Right atrium auricular region (tissue), 2 donors: ENCODE measurements at regions not wholly inside any gene's neighbourhood (a gene's known extent, or its start where the extent isn't known, plus 50 kb on each side); places are given as distances from the start of the nearest gene placed in this dataset.

ENCODE experiments used
- DNase-seq: peaks from one replicate; pipeline ENCODE4 v3.0.0-alpha.2; 2019; ENCODE audit warnings: low spot score
- H3K27ac ChIP-seq, 2 donors: fragments of 200-600 bp; sonication (generic); 1 replicate in 1 of 2; 2 replicates in 1 of 2; pipeline ENCODE4 v1.5.1; 2016 to 2019
- H3K27me3 ChIP-seq, 2 donors: fragments of 200-600 bp; sonication (generic); one replicate each; pipeline versions ENCODE4 v1.5.1 to v1.6.0; 2017 to 2019
- H3K36me3 ChIP-seq: fragments of 200-600 bp; sonication (generic); one replicate; pipeline ENCODE4 v1.5.1; 2016
- H3K4me1 ChIP-seq, 2 donors: fragments of 200-600 bp; sonication (generic); one replicate each; pipeline versions ENCODE4 v1.5.1 to v1.6.0; 2017 to 2019
- H3K4me3 ChIP-seq, 2 donors: fragments of 200-600 bp; sonication (generic); 1 replicate in 1 of 2; 2 replicates in 1 of 2; pipeline ENCODE4 v1.5.1; 2017 to 2019; ENCODE audit warnings: mild to moderate bottlenecking in 1 of 2, moderate library complexity in 1 of 2
- H3K9me3 ChIP-seq, 2 donors: fragments of 200-600 bp; sonication (generic); one replicate each; pipeline ENCODE4 v1.5.1; 2019
- TF ChIP-seq, protein P1 (sequence below), 2 donors: fragments of 200-600 bp; sonication (generic); IDR thresholded peaks; one replicate each; pipeline ENCODE4 v1.5.1; 2019; ENCODE audit warnings: antibody characterized with exemption in 2 of 2

- H3K27me3 ChIP-seq = no peaks in the 10 kb centered on the region
- no peak overlapping the region for H3K27ac ChIP-seq
- H3K4me3 ChIP-seq = no peak overlapping the region
- no peaks in the 10 kb centered on the region for H3K4me1 ChIP-seq
- H3K9me3 ChIP-seq = no peaks in the 10 kb centered on the region
- TF ChIP-seq, protein P1, sequence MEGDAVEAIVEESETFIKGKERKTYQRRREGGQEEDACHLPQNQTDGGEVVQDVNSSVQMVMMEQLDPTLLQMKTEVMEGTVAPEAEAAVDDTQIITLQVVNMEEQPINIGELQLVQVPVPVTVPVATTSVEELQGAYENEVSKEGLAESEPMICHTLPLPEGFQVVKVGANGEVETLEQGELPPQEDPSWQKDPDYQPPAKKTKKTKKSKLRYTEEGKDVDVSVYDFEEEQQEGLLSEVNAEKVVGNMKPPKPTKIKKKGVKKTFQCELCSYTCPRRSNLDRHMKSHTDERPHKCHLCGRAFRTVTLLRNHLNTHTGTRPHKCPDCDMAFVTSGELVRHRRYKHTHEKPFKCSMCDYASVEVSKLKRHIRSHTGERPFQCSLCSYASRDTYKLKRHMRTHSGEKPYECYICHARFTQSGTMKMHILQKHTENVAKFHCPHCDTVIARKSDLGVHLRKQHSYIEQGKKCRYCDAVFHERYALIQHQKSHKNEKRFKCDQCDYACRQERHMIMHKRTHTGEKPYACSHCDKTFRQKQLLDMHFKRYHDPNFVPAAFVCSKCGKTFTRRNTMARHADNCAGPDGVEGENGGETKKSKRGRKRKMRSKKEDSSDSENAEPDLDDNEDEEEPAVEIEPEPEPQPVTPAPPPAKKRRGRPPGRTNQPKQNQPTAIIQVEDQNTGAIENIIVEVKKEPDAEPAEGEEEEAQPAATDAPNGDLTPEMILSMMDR (IDR thresholded peaks at IDR 0.05) = no peak
- DNase-seq = no peak
- H3K36me3 ChIP-seq = no peaks in the 10 kb centered on the region
Measured at GRCh38 chr11:134513585-134514120, 101.6 kb upstream of the B3GAT1 start.

- Histone ChIP-seq H3K27ac (no peak overlapping the region), H3K36me3 (no peaks in the 10 kb centered on the region), H3K27me3 (no peaks in the 10 kb centered on the region), H3K4me1 (no peaks in the 10 kb centered on the region), H3K9me3 (no peaks in the 10 kb centered on the region), H3K4me3 (no peak overlapping the region)
- TF ChIP-seq, protein P1 (IDR thresholded peaks at IDR 0.05) = no peak
- no peak for DNase-seq
Measured at GRCh38 chr11:134512571-134513538, 100.8 kb upstream of the B3GAT1 start.

- H3K27me3 ChIP-seq = no peaks in the 10 kb centered on the region
Measured at GRCh38 chr11:134512061-134512460, 100.0 kb upstream of the B3GAT1 start.

DNA sequence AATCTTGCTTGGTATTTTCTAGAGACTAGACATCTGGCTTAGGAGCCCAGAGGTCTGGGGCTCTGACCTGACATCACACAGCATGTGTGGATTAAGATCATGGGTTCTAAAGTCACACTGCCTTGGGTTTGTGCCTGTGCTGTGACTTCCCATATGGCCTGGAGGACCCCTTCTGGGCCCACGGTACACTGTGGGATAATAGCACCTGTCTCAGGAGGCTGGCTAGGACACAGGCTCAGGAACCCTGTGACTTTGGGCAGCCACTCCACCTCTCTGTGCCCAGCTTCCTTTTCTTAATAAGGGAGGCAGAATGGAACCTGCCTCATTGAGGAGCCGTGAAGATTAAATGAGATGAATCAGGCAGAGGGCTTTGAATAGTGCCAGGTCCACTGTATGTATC lies 99.2 kb upstream of the B3GAT1 start:
- no peak for DNase-seq
- H3K4me3 ChIP-seq = no peak overlapping the region
- no peaks in the 10 kb centered on the region for H3K36me3 ChIP-seq
- no peaks in the 10 kb centered on the region for H3K27me3 ChIP-seq
- no peak overlapping the region for H3K27ac ChIP-seq
- no peaks in the 10 kb centered on the region for H3K4me1 ChIP-seq
- TF ChIP-seq, protein P1 (IDR thresholded peaks at IDR 0.05) = no peak
- no peaks in the 10 kb centered on the region for H3K9me3 ChIP-seq

More at GRCh38 chr11:134512061-134512460, 100.0 kb upstream of the B3GAT1 start:
- Histone ChIP-seq H3K27ac (no peak overlapping the region), H3K4me1 (no peaks in the 10 kb centered on the region), H3K36me3 (no peaks in the 10 kb centered on the region), H3K4me3 (no peak overlapping the region), H3K9me3 (no peaks in the 10 kb centered on the region)
- DNase-seq = no peak
- TF ChIP-seq, protein P1 (IDR thresholded peaks at IDR 0.05) = no peak

- no peaks in the 10 kb centered on the region for H3K27me3 ChIP-seq
- H3K4me1 ChIP-seq = no peaks in the 10 kb centered on the region
- no peak overlapping the region for H3K27ac ChIP-seq
- no peaks in the 10 kb centered on the region for H3K9me3 ChIP-seq
- TF ChIP-seq, protein P1 (IDR thresholded peaks at IDR 0.05) = no peak
- no peak for DNase-seq
- H3K36me3 ChIP-seq = no peaks in the 10 kb centered on the region
- no peak overlapping the region for H3K4me3 ChIP-seq
Measured at GRCh38 chr11:134510233-134511040, 98.4 kb upstream of the B3GAT1 start.
